Peyer's patch (tissue), 4 donors: ENCODE measurements at regions not wholly inside any gene's neighbourhood (a gene's known extent, or its start where the extent isn't known, plus 50 kb on each side); places are given as distances from the start of the nearest gene placed in this dataset.

Experiments used
- CTCF ChIP-seq, 6 experiments: fragments of 450-650 bp in 4 of 6; fragments of 200-600 bp in 2 of 6; sonication (generic) in 1 of 6; IDR thresholded peaks; one replicate each; pipeline ENCODE4 v1.5.1; 2017 to 2019; ENCODE audit warnings: antibody characterized with exemption in 6 of 6, mild to moderate bottlenecking in 3 of 6, moderate library complexity in 1 of 6
- POLR2A ChIP-seq, 2 donors: fragments of 450-650 bp; IDR thresholded peaks; one replicate each; pipeline ENCODE4 v1.5.1; 2017; ENCODE audit warnings: antibody characterized with exemption in 2 of 2, mild to moderate bottlenecking in 2 of 2, moderate library complexity in 2 of 2

GRCh38 chr5:6861036-6861435, 147.8 kb downstream of the TENT4A start:
- TF ChIP-seq CTCF (IDR thresholded peaks at IDR 0.05) (no peak), POLR2A (IDR thresholded peaks at IDR 0.05) (no peak)
